ENCODE measurements at regions not wholly inside any gene's neighbourhood (a gene's known extent, or its start where the extent isn't known, plus 50 kb on each side); places are given as distances from the start of the nearest gene placed in this dataset.
A peak's percentile ranks its signal among the peaks of the same experiment; 100 is the strongest.
"Not testable (repeated sequence)": the region's sequence is repeated elsewhere in the genome, so short reads cannot be mapped to it uniquely, and the experiment has no call there.

GRCh38 chr17:77322514-77323412 is 182.0 kb downstream of the SEC14L1 start:
- DNase-seq, result no peak

DNA sequence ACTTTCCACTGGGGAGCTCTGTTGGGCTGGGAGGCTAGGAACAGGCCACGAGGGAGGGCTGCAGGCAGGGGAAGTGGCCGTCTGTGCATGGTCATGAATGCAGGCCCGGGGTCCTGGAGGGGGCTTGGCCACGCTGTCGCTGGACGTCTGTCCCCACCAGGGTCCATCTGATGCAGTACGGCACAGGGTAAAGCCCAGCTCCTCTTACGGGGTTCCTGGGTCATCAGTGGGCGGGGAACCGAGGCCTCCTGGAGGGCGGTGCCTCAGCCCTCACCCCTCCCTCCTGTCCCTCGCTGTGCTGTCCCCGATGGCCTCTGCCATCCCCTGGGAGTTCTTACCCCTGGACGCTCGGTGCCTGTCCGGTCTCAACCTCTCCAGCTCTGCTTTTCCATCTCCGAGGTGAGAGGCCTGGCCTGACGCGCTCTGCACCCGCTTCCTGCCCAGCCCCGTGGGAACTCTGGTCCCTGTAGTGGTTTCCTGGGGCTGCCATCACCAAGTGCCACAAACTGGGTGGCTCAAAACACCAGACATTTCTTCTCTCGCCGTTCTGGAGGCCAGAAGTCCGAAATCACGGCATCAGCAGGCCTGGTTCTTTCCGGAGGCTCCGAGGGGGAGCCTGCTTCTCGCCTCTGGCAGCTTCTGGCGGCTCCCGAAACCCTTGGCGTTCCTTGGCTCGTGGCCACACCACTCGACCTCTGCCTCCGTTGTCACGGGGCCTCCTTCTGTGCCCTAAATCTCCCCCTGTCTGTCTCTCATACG is 182.8 kb downstream of the SEC14L1 start:
- DNase-seq, result no peak

GRCh38 chr17:77324227-77324626 is 183.5 kb downstream of the SEC14L1 start:
- DNase-seq, result no peak

- DNase-seq, result no peak
These were observed 184.9 kb downstream of the SEC14L1 start for GRCh38 chr17:77325577-77326075.

DNA sequence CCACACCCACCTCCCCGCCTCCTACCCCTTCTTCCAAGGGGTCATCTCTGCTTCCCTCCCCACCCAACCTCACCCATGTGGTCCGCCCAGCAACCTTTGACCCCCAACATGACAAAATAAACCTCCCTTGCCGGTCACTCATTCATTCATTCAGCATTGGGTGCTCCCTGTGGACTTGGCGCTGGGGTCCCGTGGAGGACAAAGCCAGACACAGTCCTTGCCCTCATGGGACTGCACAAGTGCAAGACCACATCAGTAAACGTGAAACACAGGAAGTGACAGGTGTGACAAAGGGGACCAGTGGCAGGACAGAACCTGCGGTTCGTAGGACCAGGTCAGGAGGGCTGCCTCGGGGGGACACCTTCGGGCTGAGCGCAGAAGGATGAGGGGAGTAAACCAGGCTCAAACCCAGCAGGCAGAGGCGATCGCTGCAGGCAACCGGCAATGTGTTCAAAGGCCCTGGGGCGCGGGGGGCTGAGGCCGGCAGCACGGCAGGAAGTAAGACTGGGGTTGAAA is 185.4 kb downstream of the SEC14L1 start:
- DNase-seq, result no peak

DNA sequence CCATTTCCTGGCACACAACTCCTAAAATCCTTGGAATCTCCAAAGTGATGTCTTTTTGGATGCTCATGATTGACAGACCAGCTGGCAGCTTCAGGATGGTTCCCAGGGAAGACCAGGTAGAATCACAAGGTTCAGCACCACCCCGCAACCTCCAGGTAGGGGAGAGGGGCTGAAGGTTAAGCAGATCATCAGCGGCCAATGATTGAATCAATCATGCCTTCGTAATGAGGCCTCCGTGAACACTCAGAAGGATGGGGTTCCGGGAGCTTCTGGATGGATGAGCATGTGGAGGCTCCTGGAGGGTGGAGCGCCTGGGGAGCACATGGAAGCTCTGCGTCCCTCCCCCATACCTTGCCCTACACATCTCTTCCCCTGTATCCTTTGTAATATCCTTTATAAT is 185.9 kb downstream of the SEC14L1 start:
- no peak for DNase-seq

GRCh38 chr17:77327181-77327565 is 186.4 kb downstream of the SEC14L1 start:
- no peak for DNase-seq

DNA sequence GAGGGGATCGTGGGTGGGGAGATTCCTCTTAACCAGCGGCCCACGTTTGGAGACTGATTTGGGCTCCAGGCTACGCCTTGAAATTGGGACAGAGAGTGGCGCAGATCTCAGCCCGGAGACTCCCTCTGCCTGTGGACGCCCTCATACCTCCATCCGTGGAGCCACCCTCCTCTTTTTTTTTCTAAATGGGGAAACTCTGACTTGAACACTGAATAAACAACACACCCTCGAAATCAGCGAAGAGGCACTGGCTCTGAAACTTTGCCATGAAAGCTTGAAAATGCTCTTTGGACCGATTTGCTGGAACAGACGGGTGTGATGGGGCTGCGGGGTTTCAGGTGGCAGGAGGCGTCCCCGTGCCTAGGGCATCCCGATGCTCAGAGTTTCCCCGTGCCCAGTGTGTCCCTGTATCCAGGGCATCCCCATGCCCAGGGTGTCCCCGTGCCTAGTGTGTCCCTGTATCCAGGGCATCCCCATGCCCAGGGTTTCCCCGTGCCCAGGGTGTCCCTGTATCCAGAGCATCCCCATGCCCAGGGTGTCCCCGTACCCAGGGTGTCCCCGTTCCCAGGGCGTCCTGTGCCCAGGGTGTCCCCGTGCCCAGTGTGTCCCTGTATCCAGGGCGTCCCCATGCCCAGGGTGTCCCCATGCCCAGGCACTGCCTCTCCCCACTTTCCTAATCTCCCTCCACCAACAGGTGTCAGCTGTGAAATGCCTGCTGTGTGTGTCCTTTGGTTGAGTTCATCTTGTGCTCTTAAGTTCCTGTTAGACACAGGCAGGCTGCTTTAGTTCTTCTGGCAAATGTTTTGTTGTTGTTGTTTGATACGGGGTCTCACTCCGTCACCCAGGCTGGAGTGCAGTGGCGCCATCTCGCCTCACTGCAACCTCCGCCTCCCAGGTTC is 187.0 kb downstream of the SEC14L1 start:
- no peak for DNase-seq

DNA sequence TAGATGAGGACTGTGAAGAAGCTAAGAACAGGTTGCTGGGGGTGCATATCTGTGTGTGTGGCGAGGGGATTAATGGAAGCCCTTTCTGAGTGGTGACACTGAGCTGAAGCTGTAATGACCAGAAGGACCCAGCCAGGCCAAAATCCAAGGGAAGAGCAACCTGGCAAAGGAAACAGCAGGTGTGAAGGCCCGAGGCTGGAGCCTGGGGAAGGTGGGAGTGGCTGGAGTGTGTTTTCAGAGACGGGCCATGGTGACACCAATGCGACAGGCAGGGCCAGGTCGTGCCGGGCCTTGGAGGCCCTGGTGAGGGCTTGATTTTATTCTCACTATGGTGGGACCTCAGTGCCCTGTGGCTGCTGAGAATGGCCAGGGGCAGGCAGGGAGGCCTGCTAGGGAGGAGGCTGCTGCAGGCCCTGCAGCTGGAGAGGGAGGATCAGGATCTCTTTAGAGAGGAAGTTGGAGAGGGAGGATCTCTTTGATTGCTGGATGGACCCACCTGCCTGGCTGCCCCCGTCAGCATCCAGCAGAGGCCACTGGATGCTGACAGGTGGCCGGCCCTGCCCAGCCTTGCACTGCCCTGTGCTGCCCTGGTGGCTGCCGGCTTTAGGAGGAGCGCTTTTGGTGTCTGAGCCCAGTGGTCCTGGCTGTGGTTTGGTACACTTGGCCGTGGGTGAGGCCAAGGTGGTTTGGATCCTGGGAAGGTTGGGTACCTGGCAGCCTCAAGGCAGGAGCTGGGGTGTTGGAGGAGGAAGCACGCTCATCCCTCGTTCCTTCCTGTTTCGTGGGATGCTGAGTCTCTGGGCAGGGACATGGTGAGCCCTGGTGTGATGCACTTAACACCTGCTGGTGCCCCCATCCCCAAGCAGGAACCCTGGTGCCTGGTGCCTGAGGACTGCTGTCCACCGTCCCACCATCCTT is 188.3 kb downstream of the SEC14L1 start:
- DNase-seq, result peak; percentile 38

DNA sequence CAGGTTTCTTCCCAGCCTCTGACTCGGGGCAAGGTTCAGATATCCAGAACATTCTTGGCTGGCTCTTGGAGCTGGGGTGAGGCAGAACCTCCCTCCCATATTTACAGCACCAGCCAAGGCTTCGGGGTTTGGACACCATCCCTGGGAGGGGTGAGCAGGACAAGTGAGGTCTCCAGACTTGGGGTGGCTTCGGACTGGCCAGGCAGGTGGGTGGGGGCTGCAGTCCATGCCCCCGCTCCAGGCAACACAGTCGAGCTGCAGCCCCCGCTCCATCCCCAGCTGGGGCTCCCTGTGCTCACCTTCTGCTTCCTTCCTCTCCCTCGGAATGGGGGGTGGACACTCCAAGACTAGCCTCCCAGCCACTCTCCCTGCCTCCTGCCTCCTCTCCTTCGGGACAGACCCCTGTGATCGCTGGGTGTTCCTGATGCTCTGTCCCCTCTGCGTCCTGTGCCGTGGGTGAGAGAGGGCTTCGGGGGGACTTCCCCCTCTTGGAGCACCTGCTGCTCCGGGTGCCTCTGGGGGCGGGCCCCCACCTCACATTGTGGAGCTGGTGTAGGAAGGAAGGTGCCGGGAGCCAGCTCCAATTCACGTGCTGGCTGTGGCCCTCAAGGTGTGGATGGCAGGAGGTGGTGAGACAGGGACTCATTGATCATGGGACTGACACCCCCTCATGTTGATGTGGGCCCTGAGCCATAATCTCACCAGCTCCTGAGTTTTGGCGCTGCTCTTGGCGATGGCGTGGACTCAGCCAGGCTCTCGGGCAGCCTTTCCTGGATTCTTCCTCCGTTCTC is 189.2 kb downstream of the SEC14L1 start:
- no peak for DNase-seq

GRCh38 chr17:77330602-77331081 is 189.9 kb downstream of the SEC14L1 start:
- DNase-seq, result no peak

DNA sequence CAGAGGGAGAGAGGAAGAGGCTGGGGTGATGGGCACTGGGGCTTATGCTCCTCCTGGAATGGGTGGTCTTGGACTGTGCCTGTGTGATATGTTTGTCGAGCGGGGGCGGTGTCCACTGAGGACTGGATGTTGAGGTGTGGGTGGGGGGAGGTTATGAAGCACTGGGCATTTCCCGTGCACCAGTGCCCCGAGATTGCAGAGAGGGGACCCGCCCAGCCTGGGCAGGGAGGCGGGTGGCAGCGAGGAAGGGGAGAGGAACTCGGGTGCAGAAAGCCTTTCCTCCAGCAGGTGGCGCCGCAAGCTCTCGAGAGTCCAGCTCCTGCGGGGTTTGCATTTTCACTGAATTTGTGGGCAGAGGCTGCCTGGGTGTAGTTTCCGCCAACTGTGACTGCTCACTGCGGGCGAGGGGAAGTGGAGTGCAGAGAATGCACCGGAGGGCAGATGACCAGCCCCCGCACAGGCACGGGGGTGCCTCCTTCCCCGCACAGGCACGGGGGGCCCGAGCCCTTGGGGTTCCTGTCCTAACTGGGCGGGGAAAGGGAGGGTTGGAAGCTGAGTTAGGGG is 190.6 kb downstream of the SEC14L1 start:
- peak; percentile 80 for DNase-seq

DNA sequence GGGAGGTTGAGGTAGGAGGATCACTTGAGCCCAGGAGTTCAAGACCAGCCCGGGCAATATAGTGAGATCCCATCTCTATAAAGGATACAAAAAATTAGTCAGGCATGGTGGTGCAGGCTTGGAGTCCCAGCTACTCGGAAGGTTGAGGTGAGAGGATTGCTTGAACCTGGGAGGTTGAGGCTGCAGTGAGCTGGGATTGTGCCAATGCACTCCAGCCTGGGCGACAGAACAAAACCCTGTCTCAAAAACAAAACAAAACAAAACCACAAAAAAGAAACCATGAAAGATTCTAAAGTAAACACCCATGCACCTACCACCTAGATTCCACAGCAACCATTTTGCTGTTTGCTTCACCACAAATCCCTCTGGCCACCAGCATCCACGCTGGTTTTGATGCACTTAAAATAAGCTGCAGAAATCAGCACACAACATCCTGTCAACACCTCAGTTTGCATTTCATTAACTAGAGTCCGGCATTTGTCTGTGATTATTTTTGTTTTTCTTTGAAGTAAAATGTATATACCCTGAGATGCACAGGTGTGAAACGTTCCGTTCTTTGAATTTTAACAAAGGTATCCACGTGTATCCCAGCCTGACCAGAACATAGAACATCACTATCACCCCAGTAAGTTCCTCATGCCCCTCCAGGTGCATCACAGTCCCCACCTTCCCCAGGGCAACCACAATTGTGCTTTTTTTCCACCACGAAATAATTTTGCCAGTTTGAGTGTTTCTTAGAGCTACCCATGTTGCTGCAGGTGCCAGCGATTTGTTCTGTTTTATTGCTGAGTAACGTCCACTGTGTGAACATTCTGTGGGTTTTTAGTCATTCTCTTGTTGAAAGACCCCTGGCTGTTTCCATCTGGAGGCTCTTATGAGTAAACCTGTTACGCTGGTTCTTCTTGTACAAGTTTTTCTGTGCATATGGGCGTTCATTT is 191.5 kb downstream of the SEC14L1 start:
- DNase-seq, result no peak

- no peak for DNase-seq
These were observed 192.4 kb downstream of the SEC14L1 start for GRCh38 chr17:77332981-77333685.

DNA sequence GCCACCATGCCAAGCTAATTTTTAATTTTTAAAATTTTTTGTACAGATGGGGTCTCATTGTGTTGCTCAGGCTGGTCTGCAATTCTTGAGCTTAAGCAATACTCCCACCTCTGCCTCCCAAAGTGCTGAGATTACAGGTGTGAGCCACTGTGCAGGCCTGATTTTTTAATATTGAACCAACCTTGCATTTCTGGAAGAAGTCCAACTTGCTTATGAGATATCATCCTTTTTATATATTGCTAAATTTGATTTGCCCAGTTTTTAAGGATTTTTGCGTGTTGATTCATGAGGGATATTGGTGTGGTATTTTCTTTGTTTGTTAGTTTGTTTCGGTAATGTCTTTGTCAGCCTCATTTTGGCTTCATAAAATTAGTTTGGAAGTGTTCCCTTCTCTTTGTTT is 196.4 kb downstream of the SEC14L1 start:
- DNase-seq, result no peak

- no peak for DNase-seq
These were observed 200.3 kb downstream of the SEC14L1 start for GRCh38 chr17:77341069-77341541.

- DNase-seq, result not testable (repeated sequence)
These were observed 201.9 kb downstream of the SEC14L1 start for GRCh38 chr17:77342656-77342990.

Measured in NCI-H146 (cell line).